ENCODE measurements at regions not wholly inside any gene's neighbourhood (a gene's known extent, or its start where the extent isn't known, plus 50 kb on each side); places are given as distances from the start of the nearest gene placed in this dataset.
"Not testable (repeated sequence)": the region's sequence is repeated elsewhere in the genome, so short reads cannot be mapped to it uniquely, and the experiment has no call there.

DNA sequence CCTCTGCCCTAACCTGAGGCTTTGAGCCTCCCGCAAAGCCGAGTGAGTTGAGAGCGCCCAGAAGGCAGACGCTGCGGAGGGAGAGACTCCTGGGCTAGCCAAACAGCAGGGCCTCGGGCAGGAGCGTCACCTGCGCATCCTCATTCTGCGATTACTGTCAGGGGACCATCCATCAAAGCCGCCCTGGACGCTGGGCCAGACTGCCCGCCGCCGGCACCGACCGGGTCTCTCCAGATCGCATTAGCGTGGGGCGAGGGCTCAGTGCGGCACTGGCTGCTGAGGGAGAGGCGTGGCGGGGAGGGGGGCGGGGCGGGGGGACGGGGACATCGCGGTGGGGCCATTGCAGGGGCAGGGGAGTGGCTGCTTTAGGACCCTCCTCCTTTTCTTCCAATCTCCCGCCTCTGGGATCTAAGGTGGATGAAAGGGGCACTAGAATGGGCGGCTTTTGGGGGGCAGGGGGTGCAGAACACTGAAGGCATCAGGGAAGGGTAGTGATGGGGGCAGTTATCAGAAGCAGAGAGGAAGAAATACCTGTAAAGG is 465.7 kb downstream of the CNTNAP3B start:
- TF ChIP-seq POLR2AphosphoS5 (IDR thresholded peaks at IDR 0.05) = not testable (repeated sequence)
- TF ChIP-seq, protein P1, sequence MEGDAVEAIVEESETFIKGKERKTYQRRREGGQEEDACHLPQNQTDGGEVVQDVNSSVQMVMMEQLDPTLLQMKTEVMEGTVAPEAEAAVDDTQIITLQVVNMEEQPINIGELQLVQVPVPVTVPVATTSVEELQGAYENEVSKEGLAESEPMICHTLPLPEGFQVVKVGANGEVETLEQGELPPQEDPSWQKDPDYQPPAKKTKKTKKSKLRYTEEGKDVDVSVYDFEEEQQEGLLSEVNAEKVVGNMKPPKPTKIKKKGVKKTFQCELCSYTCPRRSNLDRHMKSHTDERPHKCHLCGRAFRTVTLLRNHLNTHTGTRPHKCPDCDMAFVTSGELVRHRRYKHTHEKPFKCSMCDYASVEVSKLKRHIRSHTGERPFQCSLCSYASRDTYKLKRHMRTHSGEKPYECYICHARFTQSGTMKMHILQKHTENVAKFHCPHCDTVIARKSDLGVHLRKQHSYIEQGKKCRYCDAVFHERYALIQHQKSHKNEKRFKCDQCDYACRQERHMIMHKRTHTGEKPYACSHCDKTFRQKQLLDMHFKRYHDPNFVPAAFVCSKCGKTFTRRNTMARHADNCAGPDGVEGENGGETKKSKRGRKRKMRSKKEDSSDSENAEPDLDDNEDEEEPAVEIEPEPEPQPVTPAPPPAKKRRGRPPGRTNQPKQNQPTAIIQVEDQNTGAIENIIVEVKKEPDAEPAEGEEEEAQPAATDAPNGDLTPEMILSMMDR (IDR thresholded peaks at IDR 0.05 in 8 of 11, conservative IDR thresholded peaks at IDR 0.05 in 3 of 11) = not testable (repeated sequence)

Measured in spleen (tissue), 7 donors.